Mesothelial cell of epicardium (in vitro differentiated cells): ENCODE measurements at regions not wholly inside any gene's neighbourhood (a gene's known extent, or its start where the extent isn't known, plus 50 kb on each side); places are given as distances from the start of the nearest gene placed in this dataset.

Source experiments
- DNase-seq, 2 experiments: peaks; one replicate each; pipeline ENCODE4 v3.0.0; 2021; ENCODE audit warnings: low spot score in 2 of 2; ENCODE audit not compliant: unreplicated experiment in 2 of 2
- H3K27ac Mint-ChIP-seq: 2 replicates; pipeline ENCODE4 v1.8.0; 2021; ENCODE audit warnings: mixed read lengths
- H3K27me3 Mint-ChIP-seq: 2 replicates; pipeline ENCODE4 v1.8.0; 2021; ENCODE audit warnings: low read depth, mixed read lengths
- H3K36me3 Mint-ChIP-seq: 2 replicates; pipeline ENCODE4 v1.8.0; 2021; ENCODE audit warnings: mixed read lengths
- H3K4me1 Mint-ChIP-seq: 2 replicates; pipeline ENCODE4 v1.8.0; 2021; ENCODE audit warnings: mixed read lengths
- H3K4me3 Mint-ChIP-seq: 2 replicates; pipeline ENCODE4 v1.8.0; 2021; ENCODE audit warnings: mild to moderate bottlenecking, moderate library complexity, mixed read lengths
- H3K9me3 Mint-ChIP-seq: 2 replicates; pipeline ENCODE4 v1.8.0; 2021; ENCODE audit warnings: mixed read lengths
- TF ChIP-seq, protein P1 (sequence below): fragments of 200-600 bp; sonication (generic); IDR thresholded peaks from one replicate; pipeline ENCODE4 v1.5.0; 2021; ENCODE audit warnings: antibody characterized with exemption; ENCODE audit not compliant: unreplicated experiment

- Mint-ChIP-seq H3K27ac (peak overlapping the region; percentile 11), H3K9me3 (no peaks in the 10 kb centered on the region), H3K4me1 (peaks cover 27% of the 10 kb centered on the region), H3K27me3 (no peaks in the 10 kb centered on the region), H3K36me3 (no peaks in the 10 kb centered on the region), H3K4me3 (no peak overlapping the region)
- no peak for DNase-seq
- TF ChIP-seq, protein P1, sequence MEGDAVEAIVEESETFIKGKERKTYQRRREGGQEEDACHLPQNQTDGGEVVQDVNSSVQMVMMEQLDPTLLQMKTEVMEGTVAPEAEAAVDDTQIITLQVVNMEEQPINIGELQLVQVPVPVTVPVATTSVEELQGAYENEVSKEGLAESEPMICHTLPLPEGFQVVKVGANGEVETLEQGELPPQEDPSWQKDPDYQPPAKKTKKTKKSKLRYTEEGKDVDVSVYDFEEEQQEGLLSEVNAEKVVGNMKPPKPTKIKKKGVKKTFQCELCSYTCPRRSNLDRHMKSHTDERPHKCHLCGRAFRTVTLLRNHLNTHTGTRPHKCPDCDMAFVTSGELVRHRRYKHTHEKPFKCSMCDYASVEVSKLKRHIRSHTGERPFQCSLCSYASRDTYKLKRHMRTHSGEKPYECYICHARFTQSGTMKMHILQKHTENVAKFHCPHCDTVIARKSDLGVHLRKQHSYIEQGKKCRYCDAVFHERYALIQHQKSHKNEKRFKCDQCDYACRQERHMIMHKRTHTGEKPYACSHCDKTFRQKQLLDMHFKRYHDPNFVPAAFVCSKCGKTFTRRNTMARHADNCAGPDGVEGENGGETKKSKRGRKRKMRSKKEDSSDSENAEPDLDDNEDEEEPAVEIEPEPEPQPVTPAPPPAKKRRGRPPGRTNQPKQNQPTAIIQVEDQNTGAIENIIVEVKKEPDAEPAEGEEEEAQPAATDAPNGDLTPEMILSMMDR = no peak
These were observed 303.8 kb upstream of the TENM3 start for GRCh38 chr4:181939199-181939945.

GRCh38 chr4:181944527-181944926 is 298.7 kb upstream of the TENM3 start:
- DNase-seq = no peak
- Mint-ChIP-seq H3K27me3 (no peaks in the 10 kb centered on the region), H3K9me3 (no peaks in the 10 kb centered on the region), H3K36me3 (no peaks in the 10 kb centered on the region), H3K27ac (no peak overlapping the region), H3K4me1 (peaks cover 39% of the 10 kb centered on the region), H3K4me3 (no peak overlapping the region)
- TF ChIP-seq, protein P1 = no peak

DNA sequence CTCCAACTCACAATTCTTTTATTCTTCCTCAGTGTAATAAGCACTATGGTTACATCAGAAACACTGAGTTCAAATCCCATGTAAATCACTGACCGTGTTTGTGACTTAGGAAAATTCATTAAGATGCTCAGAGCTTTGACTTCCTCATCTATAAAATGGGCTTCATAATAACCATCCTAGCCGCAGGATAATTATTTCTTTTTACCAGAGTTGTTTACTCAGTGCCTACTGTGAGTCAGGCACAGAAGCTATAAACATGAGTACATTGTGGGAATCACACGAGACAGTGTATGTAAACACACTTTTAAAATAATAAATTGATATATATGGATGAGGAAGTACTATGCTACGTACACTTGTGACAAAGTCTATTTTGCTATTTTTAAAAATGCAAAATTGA is 296.3 kb upstream of the TENM3 start:
- DNase-seq = no peak
- TF ChIP-seq, protein P1 = no peak
- H3K36me3 Mint-ChIP-seq = no peaks in the 10 kb centered on the region
- H3K4me3 Mint-ChIP-seq = no peak overlapping the region
- no peak overlapping the region for H3K27ac Mint-ChIP-seq
- H3K27me3 Mint-ChIP-seq = no peaks in the 10 kb centered on the region
- H3K4me1 Mint-ChIP-seq = peaks cover 43% of the 10 kb centered on the region
- H3K9me3 Mint-ChIP-seq = no peaks in the 10 kb centered on the region

- no peaks in the 10 kb centered on the region for H3K36me3 Mint-ChIP-seq
- H3K27ac Mint-ChIP-seq = peak overlapping the region; percentile 52
- no peak overlapping the region for H3K4me3 Mint-ChIP-seq
- H3K9me3 Mint-ChIP-seq = no peaks in the 10 kb centered on the region
- no peaks in the 10 kb centered on the region for H3K27me3 Mint-ChIP-seq
- peaks cover 41% of the 10 kb centered on the region for H3K4me1 Mint-ChIP-seq
- no peak for DNase-seq
- TF ChIP-seq, protein P1 = no peak
These were observed 294.3 kb upstream of the TENM3 start for GRCh38 chr4:181948839-181949382.

GRCh38 chr4:181949704-181950312 is 293.4 kb upstream of the TENM3 start:
- H3K4me1 Mint-ChIP-seq = peaks cover 34% of the 10 kb centered on the region
- TF ChIP-seq, protein P1 = no peak
- DNase-seq = no peak
- no peaks in the 10 kb centered on the region for H3K36me3 Mint-ChIP-seq
- no peaks in the 10 kb centered on the region for H3K9me3 Mint-ChIP-seq
- H3K4me3 Mint-ChIP-seq = no peak overlapping the region
- no peaks in the 10 kb centered on the region for H3K27me3 Mint-ChIP-seq
- H3K27ac Mint-ChIP-seq = no peak overlapping the region
